Gastroesophageal sphincter (tissue), 3 donors: ENCODE measurements at regions not wholly inside any gene's neighbourhood (a gene's known extent, or its start where the extent isn't known, plus 50 kb on each side); places are given as distances from the start of the nearest gene placed in this dataset.

ENCODE experiments used
- CTCF ChIP-seq, 4 experiments: fragments of 200-600 bp in 2 of 4; fragments of 450-650 bp in 2 of 4; sonication (generic) in 1 of 4; IDR thresholded peaks; one replicate each; pipeline ENCODE4 v1.5.1; 2017 to 2019; ENCODE audit warnings: antibody characterized with exemption in 4 of 4, mild to moderate bottlenecking in 2 of 4, moderate library complexity in 2 of 4
- POLR2A ChIP-seq, 2 donors: fragments of 450-650 bp; IDR thresholded peaks; one replicate each; pipeline ENCODE4 v1.6.1; 2017; ENCODE audit warnings: antibody characterized with exemption in 2 of 2, mild to moderate bottlenecking in 2 of 2, moderate library complexity in 1 of 2
- POLR2AphosphoS5 ChIP-seq: sonication (generic); formaldehyde crosslinking; IDR thresholded peaks from one replicate; pipeline ENCODE4 v1.6.1; 2017; ENCODE audit warnings: antibody characterized with exemption

GRCh38 chr6:167678102-167679101 lies 148.3 kb upstream of the AFDN start:
- no peak for TF ChIP-seq CTCF (IDR thresholded peaks at IDR 0.05)
- no peak for TF ChIP-seq POLR2A (IDR thresholded peaks at IDR 0.05)
- no peak for TF ChIP-seq POLR2AphosphoS5
